ENCODE measurements at regions not wholly inside any gene's neighbourhood (a gene's known extent, or its start where the extent isn't known, plus 50 kb on each side); places are given as distances from the start of the nearest gene placed in this dataset.
"Not testable (repeated sequence)": the region's sequence is repeated elsewhere in the genome, so short reads cannot be mapped to it uniquely, and the experiment has no call there.

DNA sequence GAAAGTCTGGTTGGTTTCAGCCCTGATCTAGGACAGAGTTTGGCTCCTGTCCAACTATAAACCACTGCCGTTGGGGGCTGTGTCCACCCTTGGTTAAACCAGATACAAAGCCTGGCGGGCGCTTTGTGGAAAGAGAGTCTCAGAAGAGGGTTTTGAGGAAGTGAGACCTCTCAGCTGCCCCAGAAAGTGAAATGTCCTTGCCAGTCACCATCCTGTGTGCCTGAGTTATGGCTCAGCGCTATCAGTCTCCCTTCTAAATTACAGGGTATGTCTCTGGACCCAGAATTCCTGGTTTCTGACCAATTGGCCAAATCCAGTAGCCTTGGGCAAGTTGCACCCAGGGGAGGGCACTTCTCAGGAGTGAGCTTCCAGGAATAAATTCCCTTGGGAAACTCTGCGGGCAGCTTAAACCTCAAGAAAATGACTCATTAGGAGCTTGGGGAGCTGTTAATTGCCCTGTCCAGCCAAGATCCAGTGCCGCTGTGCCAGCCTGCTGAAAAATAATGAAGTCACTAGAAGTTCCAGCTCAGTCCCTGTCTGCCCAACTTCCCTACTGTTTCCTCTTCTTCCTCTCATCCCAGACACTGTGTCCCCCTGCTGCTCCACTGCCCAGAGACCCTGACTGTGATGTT lies 66.7 kb upstream of the PDZD8 start:
- H3K4me3 ChIP-seq (ENCODE audit: low read depth, low read length), result no peak overlapping the region
- TF ChIP-seq, protein P1, sequence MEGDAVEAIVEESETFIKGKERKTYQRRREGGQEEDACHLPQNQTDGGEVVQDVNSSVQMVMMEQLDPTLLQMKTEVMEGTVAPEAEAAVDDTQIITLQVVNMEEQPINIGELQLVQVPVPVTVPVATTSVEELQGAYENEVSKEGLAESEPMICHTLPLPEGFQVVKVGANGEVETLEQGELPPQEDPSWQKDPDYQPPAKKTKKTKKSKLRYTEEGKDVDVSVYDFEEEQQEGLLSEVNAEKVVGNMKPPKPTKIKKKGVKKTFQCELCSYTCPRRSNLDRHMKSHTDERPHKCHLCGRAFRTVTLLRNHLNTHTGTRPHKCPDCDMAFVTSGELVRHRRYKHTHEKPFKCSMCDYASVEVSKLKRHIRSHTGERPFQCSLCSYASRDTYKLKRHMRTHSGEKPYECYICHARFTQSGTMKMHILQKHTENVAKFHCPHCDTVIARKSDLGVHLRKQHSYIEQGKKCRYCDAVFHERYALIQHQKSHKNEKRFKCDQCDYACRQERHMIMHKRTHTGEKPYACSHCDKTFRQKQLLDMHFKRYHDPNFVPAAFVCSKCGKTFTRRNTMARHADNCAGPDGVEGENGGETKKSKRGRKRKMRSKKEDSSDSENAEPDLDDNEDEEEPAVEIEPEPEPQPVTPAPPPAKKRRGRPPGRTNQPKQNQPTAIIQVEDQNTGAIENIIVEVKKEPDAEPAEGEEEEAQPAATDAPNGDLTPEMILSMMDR (IDR thresholded peaks at IDR 0.05; ENCODE audit: borderline replicate concordance, insufficient read depth, low read depth, low read length), result no peak

- TF ChIP-seq, protein P1 (IDR thresholded peaks at IDR 0.05; ENCODE audit: borderline replicate concordance, insufficient read depth, low read depth, low read length), result no peak
- no peak overlapping the region for H3K4me3 ChIP-seq (ENCODE audit: low read depth, low read length)
Measured at GRCh38 chr10:117441361-117441760, 66.1 kb upstream of the PDZD8 start.

DNA sequence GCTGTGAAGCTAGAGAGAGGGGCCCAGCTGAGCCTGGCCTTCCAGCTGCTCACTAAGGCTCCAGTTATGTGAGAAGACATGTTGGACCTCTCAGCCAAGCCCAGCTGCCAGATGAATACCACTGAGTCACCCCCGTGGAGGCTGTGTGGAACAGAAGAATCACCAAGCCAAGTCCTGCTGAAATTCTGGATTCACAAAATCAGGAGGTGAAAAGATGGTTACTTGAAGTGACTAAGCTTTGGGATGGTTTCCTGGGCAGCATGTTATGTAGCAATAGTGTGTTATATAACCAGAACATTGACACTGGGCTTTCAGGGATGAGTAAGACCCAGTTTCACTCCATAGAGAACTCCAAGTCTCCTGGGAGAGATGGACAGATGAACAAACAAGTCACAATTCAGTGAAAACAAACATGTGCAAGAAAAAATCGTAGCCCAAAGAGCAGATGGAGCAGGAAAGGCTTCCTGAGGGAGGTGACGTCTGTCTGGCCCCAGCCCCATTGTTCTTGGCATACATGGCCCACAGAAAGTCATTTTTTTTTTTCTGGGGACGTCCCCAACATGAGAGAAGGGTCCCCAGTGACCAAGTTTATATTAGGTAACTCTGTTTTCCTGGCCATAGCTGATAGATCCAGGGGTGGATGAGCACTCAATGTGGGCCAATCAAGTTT lies 64.1 kb upstream of the PDZD8 start:
- no peak overlapping the region for H3K4me3 ChIP-seq (ENCODE audit: low read depth, low read length)
- TF ChIP-seq, protein P1 (IDR thresholded peaks at IDR 0.05; ENCODE audit: borderline replicate concordance, insufficient read depth, low read depth, low read length), result no peak

DNA sequence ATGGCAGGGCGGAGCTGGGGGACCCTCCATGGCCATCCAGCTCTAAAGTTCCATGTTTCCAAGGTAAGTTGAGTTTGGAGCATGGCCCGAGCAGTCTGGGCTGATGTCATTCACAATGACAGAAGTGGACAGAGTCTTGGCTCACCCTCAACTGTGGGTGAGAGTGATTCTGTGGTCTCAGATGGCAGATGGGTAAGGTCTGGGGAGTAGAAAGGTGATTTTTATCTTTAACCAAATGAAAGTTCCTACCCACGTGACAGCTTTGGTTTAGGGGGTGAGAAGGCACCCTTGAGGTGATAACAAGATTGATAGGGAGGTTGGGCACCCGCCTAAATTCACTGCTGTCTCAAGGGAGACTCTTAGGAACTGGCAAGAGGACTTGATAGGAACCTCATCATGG lies 57.6 kb upstream of the PDZD8 start:
- TF ChIP-seq, protein P1 (IDR thresholded peaks at IDR 0.05; ENCODE audit: borderline replicate concordance, insufficient read depth, low read depth, low read length), result no peak
- no peak overlapping the region for H3K4me3 ChIP-seq (ENCODE audit: low read depth, low read length)

GRCh38 chr10:117431160-117431559 lies 55.9 kb upstream of the PDZD8 start:
- no peak overlapping the region for H3K4me3 ChIP-seq (ENCODE audit: low read depth, low read length)
- TF ChIP-seq, protein P1 (IDR thresholded peaks at IDR 0.05; ENCODE audit: borderline replicate concordance, insufficient read depth, low read depth, low read length), result no peak

DNA sequence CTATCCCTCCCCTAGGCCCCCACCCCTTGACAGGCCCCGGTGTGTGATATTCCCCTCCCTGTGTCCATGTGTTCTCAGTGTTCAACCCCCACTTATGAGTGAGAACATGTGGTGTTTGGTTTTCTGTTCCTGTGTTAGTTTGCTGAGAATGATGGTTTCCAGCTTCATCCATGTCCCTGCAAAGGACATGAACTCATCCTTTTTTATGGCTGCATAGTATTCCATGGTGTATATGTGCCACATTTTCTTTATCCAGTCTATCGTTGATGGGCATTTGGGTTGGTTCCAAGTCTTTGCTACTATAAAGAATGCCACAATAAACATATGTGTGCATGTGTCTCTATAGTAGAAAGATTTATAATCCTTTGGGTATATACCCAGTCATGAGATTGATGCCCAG lies 55.3 kb upstream of the PDZD8 start:
- H3K4me3 ChIP-seq (ENCODE audit: low read depth, low read length), result not testable (repeated sequence)

- TF ChIP-seq, protein P1 (IDR thresholded peaks at IDR 0.05; ENCODE audit: borderline replicate concordance, insufficient read depth, low read depth, low read length), result no peak
- H3K4me3 ChIP-seq (ENCODE audit: low read depth, low read length), result no peak overlapping the region
Measured at GRCh38 chr10:117429643-117430265, 54.5 kb upstream of the PDZD8 start.
